GM12874 (cell line): ENCODE measurements at regions not wholly inside any gene's neighbourhood (a gene's known extent, or its start where the extent isn't known, plus 50 kb on each side); places are given as distances from the start of the nearest gene placed in this dataset.

Source experiments
- TF ChIP-seq, protein P1 (sequence below): IDR thresholded peaks from 2 replicates; pipeline ENCODE4 v1.5.1; 2011; ENCODE audit warnings: low read depth, mild to moderate bottlenecking, control low read depth, low read length, moderate library complexity; ENCODE audit not compliant: insufficient read depth

DNA sequence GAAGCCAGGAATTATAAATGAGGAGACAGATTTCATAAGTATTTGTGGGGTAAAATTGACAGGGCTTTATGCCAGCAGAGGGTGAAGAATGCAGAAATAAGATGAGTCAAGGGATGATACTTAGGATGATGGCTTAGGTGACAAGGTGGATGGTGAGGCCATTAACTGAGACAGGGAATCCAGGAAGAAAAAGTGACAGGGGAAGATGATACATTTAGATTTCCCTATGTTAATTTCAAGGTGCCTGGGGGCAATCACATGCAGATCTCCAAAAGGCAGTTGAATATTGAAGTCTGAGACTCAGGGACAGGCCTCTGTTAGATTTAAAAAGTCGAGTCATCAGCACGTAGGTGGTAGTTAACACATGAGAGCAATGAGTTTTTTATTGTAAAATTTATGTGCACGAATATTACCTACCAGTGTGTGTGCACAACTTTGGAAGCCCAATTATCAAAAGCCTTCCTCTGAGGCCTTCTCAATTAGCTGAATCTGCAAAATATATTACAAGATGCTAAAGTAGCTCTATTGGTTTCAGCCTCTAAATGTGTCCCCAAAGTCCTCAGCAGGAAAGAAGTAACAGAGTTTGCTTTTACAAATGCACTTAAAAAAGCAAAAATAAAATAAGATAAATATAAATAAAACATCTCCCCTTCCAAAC, 67.9 kb upstream of the CHL1 start:
- TF ChIP-seq, protein P1, sequence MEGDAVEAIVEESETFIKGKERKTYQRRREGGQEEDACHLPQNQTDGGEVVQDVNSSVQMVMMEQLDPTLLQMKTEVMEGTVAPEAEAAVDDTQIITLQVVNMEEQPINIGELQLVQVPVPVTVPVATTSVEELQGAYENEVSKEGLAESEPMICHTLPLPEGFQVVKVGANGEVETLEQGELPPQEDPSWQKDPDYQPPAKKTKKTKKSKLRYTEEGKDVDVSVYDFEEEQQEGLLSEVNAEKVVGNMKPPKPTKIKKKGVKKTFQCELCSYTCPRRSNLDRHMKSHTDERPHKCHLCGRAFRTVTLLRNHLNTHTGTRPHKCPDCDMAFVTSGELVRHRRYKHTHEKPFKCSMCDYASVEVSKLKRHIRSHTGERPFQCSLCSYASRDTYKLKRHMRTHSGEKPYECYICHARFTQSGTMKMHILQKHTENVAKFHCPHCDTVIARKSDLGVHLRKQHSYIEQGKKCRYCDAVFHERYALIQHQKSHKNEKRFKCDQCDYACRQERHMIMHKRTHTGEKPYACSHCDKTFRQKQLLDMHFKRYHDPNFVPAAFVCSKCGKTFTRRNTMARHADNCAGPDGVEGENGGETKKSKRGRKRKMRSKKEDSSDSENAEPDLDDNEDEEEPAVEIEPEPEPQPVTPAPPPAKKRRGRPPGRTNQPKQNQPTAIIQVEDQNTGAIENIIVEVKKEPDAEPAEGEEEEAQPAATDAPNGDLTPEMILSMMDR = no peak

DNA sequence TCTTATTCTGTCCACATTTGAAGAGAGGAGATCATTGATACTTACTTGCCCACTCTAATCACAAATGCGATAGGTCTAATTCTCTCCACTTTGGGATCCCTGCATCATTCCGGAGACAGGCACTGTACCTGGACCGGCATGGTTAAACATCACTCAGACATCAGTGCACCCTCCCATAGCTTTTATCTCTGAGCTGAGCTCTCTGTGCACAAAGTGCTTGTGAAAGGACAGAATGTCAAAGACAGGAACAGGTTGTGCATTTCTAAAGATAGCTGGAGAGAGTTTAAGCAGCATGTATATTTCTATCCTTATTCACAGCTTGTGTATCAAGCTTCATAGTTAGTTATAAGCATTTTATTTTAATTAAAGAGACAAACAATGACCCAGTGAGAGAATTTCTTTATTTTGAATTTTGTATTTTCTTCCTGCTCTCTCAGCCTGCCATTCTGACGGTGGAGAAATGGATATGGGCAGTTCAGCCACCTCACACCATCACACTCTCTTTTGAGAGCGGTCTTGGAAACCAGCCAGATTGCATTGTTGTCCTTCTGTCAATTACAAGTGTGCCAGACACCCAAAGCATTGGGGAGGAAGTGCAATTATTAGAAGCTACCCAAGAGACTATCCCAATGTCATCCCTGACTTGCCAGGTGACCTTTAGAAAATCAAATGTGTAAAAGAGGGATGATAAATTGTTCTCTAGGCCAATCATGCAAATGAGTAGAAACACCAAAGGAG, 65.2 kb upstream of the CHL1 start:
- TF ChIP-seq, protein P1 = no peak

DNA sequence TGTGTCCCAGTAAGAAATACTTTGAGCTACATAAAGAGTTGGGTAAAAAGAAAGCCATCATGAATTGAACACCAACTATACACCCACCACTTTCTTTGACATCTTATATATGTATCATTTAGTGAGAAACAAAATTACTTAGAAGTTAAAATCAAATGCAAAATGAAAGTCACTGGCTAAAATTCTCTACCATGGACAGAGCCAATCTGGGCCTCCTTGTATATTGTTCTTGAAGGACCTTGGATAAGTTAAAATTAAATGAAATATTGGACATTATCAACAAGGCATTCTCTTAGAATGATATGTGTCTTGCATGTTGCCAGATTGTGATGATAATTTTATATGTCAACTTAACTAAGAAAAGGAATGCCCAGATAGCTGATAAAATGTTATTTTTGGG, 64.2 kb upstream of the CHL1 start:
- TF ChIP-seq, protein P1 = no peak

DNA sequence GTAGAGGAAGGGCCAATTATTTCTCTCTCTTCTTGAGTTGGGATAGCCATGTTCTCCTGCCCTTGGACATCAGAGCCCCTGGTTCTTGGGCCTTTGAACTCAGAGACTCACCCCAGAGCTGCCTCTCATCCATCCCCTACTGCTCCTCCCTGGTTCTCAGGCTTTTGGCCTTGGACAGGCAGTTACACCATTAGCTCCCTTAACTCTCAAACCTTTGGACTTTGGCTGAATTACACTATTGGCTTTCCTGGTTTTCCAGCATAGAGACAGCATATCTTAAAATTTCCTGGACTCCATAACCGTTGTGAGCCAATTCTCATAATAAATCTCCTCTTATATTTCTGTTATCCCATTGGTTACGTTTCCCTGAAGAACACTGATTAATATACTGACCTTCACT, 63.7 kb upstream of the CHL1 start:
- TF ChIP-seq, protein P1 = no peak

DNA sequence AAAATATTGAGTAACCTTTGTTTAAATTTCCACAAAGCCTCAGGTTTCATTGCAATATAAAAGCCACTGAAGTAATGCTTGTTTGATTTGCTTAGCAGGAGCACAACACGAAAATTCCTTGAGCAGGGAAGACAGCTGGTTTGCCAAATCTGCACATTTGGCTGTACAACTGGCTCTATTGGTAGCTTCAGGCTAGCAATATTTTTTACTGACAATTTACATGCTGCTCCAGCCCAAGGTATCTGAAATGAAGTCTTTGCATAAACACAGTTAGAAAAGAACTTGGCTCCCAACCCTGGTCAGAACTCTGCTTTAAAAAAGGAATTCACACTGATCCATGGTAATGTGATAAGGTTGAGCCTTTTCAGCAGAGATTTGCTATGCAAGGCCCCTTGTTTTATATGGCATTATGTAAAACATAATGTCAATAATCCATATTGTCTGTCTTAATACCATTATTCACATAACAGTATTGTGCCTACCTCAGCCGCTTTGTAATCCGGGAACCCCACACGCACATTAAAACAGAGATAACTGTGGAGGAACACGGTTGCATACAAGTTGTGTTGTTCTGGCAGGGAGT, 55.7 kb upstream of the CHL1 start:
- TF ChIP-seq, protein P1 = no peak
